Mucosa of stomach (tissue), 1 donor: ENCODE measurements at regions not wholly inside any gene's neighbourhood (a gene's known extent, or its start where the extent isn't known, plus 50 kb on each side); places are given as distances from the start of the nearest gene placed in this dataset.
"Not testable (repeated sequence)": the region's sequence is repeated elsewhere in the genome, so short reads cannot be mapped to it uniquely, and the experiment has no call there.

ENCODE experiments used
- H3K27me3 ChIP-seq: one replicate; pipeline ENCODE4 v1.7.0; 2013; ENCODE audit warnings: mild to moderate bottlenecking, low read length; ENCODE audit not compliant: control insufficient read depth, insufficient read depth
- H3K36me3 ChIP-seq: one replicate; pipeline ENCODE4 v1.7.0; 2013; ENCODE audit warnings: low read length; ENCODE audit not compliant: control insufficient read depth, insufficient read depth
- H3K4me1 ChIP-seq: one replicate; pipeline ENCODE4 v1.7.0; 2013; ENCODE audit warnings: mild to moderate bottlenecking, low read length; ENCODE audit not compliant: control insufficient read depth, insufficient read depth
- H3K4me3 ChIP-seq: one replicate; pipeline ENCODE4 v1.7.0; 2013; ENCODE audit warnings: low read length
- H3K9ac ChIP-seq: one replicate; pipeline ENCODE4 v1.7.0; 2013; ENCODE audit warnings: mild to moderate bottlenecking, low read length, moderate library complexity
- H3K9me3 ChIP-seq: one replicate; pipeline ENCODE4 v1.7.0; 2013; ENCODE audit warnings: mild to moderate bottlenecking, low read length, moderate library complexity; ENCODE audit not compliant: control insufficient read depth
- donor health status: Pancreatic carcinoma.

- Histone ChIP-seq H3K4me3 (no peak overlapping the region), H3K4me1 (no peaks in the 10 kb centered on the region), H3K36me3 (no peaks in the 10 kb centered on the region), H3K9me3 (no peaks in the 10 kb centered on the region), H3K27me3 (no peaks in the 10 kb centered on the region), H3K9ac (no peak overlapping the region)
These were observed 1405.1 kb downstream of the GRIK2 start for GRCh38 chr6:102798636-102799035.

GRCh38 chr6:102793752-102794151 lies 1400.2 kb downstream of the GRIK2 start:
- Histone ChIP-seq H3K4me3 (no peak overlapping the region), H3K27me3 (no peaks in the 10 kb centered on the region), H3K9me3 (no peaks in the 10 kb centered on the region), H3K9ac (no peak overlapping the region), H3K4me1 (no peaks in the 10 kb centered on the region), H3K36me3 (no peaks in the 10 kb centered on the region)

- no peak overlapping the region for H3K4me3 ChIP-seq
- no peak overlapping the region for H3K9ac ChIP-seq
- H3K27me3 ChIP-seq: no peaks in the 10 kb centered on the region
- no peaks in the 10 kb centered on the region for H3K9me3 ChIP-seq
- no peaks in the 10 kb centered on the region for H3K36me3 ChIP-seq
- H3K4me1 ChIP-seq: no peaks in the 10 kb centered on the region
These were observed 1380.8 kb downstream of the GRIK2 start for GRCh38 chr6:102774326-102774725.

GRCh38 chr6:102773636-102774035 lies 1380.1 kb downstream of the GRIK2 start:
- Histone ChIP-seq H3K9ac (no peak overlapping the region), H3K4me3 (no peak overlapping the region), H3K27me3 (no peaks in the 10 kb centered on the region), H3K9me3 (no peaks in the 10 kb centered on the region), H3K36me3 (no peaks in the 10 kb centered on the region), H3K4me1 (no peaks in the 10 kb centered on the region)

GRCh38 chr6:102766963-102767362 lies 1373.5 kb downstream of the GRIK2 start:
- H3K36me3 ChIP-seq: no peaks in the 10 kb centered on the region
- H3K9me3 ChIP-seq: no peaks in the 10 kb centered on the region
- no peaks in the 10 kb centered on the region for H3K27me3 ChIP-seq
- no peak overlapping the region for H3K4me3 ChIP-seq
- no peaks in the 10 kb centered on the region for H3K4me1 ChIP-seq
- H3K9ac ChIP-seq: no peak overlapping the region

- Histone ChIP-seq H3K27me3 (no peaks in the 10 kb centered on the region), H3K9me3 (no peaks in the 10 kb centered on the region), H3K4me1 (no peaks in the 10 kb centered on the region), H3K9ac (no peak overlapping the region), H3K36me3 (no peaks in the 10 kb centered on the region), H3K4me3 (no peak overlapping the region)
These were observed 1370.8 kb downstream of the GRIK2 start for GRCh38 chr6:102764317-102764716.

GRCh38 chr6:102763891-102764290 lies 1370.4 kb downstream of the GRIK2 start:
- Histone ChIP-seq H3K9me3 (no peaks in the 10 kb centered on the region), H3K4me1 (no peaks in the 10 kb centered on the region), H3K36me3 (no peaks in the 10 kb centered on the region), H3K4me3 (no peak overlapping the region), H3K27me3 (no peaks in the 10 kb centered on the region), H3K9ac (no peak overlapping the region)

GRCh38 chr6:102761872-102762271 lies 1368.4 kb downstream of the GRIK2 start:
- H3K9me3 ChIP-seq: no peaks in the 10 kb centered on the region
- H3K27me3 ChIP-seq: no peaks in the 10 kb centered on the region
- H3K4me1 ChIP-seq: no peaks in the 10 kb centered on the region
- H3K36me3 ChIP-seq: no peaks in the 10 kb centered on the region
- no peak overlapping the region for H3K9ac ChIP-seq
- H3K4me3 ChIP-seq: no peak overlapping the region

GRCh38 chr6:102759415-102759814 lies 1365.9 kb downstream of the GRIK2 start:
- no peak overlapping the region for H3K4me3 ChIP-seq
- H3K9ac ChIP-seq: no peak overlapping the region
- no peaks in the 10 kb centered on the region for H3K4me1 ChIP-seq
- H3K36me3 ChIP-seq: no peaks in the 10 kb centered on the region
- no peaks in the 10 kb centered on the region for H3K27me3 ChIP-seq
- H3K9me3 ChIP-seq: no peaks in the 10 kb centered on the region

- not testable (repeated sequence) for H3K9me3 ChIP-seq, H3K4me1 ChIP-seq, H3K36me3 ChIP-seq, H3K27me3 ChIP-seq, H3K4me3 ChIP-seq, H3K9ac ChIP-seq
These were observed 1365.0 kb downstream of the GRIK2 start for GRCh38 chr6:102758536-102758935.

- Histone ChIP-seq H3K9ac (no peak overlapping the region), H3K27me3 (no peaks in the 10 kb centered on the region), H3K4me1 (no peaks in the 10 kb centered on the region), H3K9me3 (no peaks in the 10 kb centered on the region), H3K4me3 (no peak overlapping the region), H3K36me3 (no peaks in the 10 kb centered on the region)
These were observed 1355.9 kb downstream of the GRIK2 start for GRCh38 chr6:102749210-102749971.

- H3K36me3 ChIP-seq: no peaks in the 10 kb centered on the region
- H3K9me3 ChIP-seq: no peaks in the 10 kb centered on the region
- no peak overlapping the region for H3K4me3 ChIP-seq
- H3K4me1 ChIP-seq: no peaks in the 10 kb centered on the region
- H3K9ac ChIP-seq: no peak overlapping the region
- H3K27me3 ChIP-seq: no peaks in the 10 kb centered on the region
These were observed 1353.4 kb downstream of the GRIK2 start for GRCh38 chr6:102746941-102747340.
